ENCODE measurements at regions not wholly inside any gene's neighbourhood (a gene's known extent, or its start where the extent isn't known, plus 50 kb on each side); places are given as distances from the start of the nearest gene placed in this dataset.

DNA sequence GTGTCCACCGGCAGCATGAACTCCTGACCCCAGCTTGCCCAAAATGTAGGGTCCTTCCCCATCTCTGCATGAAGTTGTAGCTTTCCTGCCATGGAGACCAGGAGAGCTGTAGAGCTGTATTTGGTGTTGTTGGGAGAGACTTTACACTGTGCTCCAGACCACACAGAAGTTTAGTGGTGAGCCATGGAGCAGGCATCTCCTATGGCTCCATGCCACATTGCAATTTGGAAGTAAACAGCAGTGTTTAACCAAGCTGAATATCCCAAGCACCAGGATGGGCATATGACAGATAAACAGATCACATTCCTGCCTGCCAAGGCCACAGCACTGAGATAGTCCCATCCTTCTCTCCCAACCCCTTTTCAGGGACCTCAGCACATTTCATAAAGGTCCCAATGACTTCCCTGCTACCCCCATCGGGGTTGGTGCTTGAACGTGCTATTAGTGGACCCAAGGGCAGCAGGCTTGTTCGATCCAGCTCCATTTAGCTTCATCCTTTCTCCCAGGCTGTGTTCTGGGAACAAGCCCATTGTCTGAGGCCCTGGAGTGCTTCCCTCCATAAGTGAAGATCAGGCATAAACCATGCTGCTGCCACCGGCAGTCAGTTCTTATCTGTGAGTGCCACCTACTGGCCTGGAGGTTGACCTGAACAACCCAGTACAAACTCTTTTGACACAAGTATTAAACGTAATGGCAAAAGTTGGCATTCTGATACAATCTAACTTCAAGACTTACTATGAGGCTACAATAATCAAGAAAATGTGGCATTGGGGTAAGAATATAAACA, 172.3 kb upstream of the ATXN7L3B start:
- H3K9ac ChIP-seq (ENCODE audit: control insufficient read depth, extremely low read depth, insufficient read depth, low read length), result no peak overlapping the region
- H3K9me1 ChIP-seq (ENCODE audit: control insufficient read depth, extremely low read depth, insufficient read depth, low read length), result no peaks in the 10 kb centered on the region
- no peak overlapping the region for H3K27ac ChIP-seq (ENCODE audit: control insufficient read depth, insufficient read depth, low read length)
- no peak for DNase-seq (ENCODE audit: low read depth, low spot score)
- no peak for TF ChIP-seq EZH2 (IDR thresholded peaks at IDR 0.05; ENCODE audit: low read length)
- TF ChIP-seq, protein P1, sequence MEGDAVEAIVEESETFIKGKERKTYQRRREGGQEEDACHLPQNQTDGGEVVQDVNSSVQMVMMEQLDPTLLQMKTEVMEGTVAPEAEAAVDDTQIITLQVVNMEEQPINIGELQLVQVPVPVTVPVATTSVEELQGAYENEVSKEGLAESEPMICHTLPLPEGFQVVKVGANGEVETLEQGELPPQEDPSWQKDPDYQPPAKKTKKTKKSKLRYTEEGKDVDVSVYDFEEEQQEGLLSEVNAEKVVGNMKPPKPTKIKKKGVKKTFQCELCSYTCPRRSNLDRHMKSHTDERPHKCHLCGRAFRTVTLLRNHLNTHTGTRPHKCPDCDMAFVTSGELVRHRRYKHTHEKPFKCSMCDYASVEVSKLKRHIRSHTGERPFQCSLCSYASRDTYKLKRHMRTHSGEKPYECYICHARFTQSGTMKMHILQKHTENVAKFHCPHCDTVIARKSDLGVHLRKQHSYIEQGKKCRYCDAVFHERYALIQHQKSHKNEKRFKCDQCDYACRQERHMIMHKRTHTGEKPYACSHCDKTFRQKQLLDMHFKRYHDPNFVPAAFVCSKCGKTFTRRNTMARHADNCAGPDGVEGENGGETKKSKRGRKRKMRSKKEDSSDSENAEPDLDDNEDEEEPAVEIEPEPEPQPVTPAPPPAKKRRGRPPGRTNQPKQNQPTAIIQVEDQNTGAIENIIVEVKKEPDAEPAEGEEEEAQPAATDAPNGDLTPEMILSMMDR (optimal IDR thresholded peaks at IDR 0.05 in 1 of 3, IDR thresholded peaks at IDR 0.05 in 1 of 3, conservative IDR thresholded peaks at IDR 0.05 in 1 of 3; ENCODE audit: extremely low read depth in 1 of 3, insufficient read depth in 2 of 3, low read length in 3 of 3), result peak; percentile 64 to 81 (median 66)
- H3K27me3 ChIP-seq (ENCODE audit: control insufficient read depth, extremely low read depth, insufficient read depth, low read length), result no peaks in the 10 kb centered on the region
- H3K4me1 ChIP-seq (ENCODE audit: control insufficient read depth, extremely low read depth, insufficient read depth, low read length), result no peaks in the 10 kb centered on the region
- no peaks in the 10 kb centered on the region for H4K20me1 ChIP-seq (ENCODE audit: control insufficient read depth, extremely low read depth, insufficient read depth, low read length)
- H3K4me2 ChIP-seq (ENCODE audit: control insufficient read depth, extremely low read depth, insufficient read depth, low read depth, low read length), result no peak overlapping the region
- dilution Hi-C loops (cut with MboI; ENCODE audit: extremely low pct_ligation_motif_present, low sequenced_read_pairs), result no loop called here
- no peak overlapping the region for H2AFZ ChIP-seq (ENCODE audit: control insufficient read depth, low read length)
- no peaks in the 10 kb centered on the region for H3K79me2 ChIP-seq (ENCODE audit: control insufficient read depth, insufficient read depth, low read length)
- no peak overlapping the region for H3K4me3 ChIP-seq (ENCODE audit: control insufficient read depth in 2 of 3, extremely low read depth in 1 of 3, insufficient read depth in 2 of 3, low read depth in 1 of 3, low read length in 3 of 3)
- no peaks in the 10 kb centered on the region for H3K36me3 ChIP-seq (ENCODE audit: control insufficient read depth in 2 of 2, extremely low read depth in 1 of 2, insufficient read depth in 2 of 2, low read length in 2 of 2)
- no peaks in the 10 kb centered on the region for H3K9me3 ChIP-seq (ENCODE audit: control insufficient read depth, low read depth, low read length)
- FAIRE-seq, result peak; percentile 66

DNA sequence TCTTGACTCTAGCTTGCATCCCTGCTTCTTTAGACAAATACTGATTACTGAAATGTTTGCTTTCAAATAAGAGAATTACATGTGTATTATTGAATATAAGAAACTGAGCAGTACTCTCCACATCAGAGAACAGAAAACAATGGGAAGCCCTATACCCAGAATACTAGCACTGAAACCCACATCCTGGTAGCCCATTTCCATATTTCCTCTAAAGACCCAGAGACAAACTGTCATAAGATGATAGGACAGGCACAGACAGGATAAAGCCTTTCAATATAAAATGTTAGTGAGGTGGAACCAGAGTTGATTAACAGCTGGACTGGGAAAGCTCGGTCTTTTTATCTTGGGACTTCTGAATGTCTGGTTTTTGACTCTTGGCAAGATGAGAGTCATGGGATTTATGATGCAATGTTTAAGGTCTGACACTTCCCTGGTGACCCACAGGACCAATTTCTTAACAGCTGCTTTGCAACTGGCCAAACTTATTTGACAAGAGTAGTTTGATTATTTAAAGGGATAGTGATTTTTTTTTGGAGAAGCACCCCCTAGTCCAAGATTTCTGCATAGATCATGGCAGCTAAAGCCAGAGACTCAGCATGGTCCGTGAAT, 166.9 kb upstream of the ATXN7L3B start:
- dilution Hi-C loops (cut with MboI; ENCODE audit: extremely low pct_ligation_motif_present, low sequenced_read_pairs), result no loop called here
- FAIRE-seq (no peak), DNase-seq (ENCODE audit: low read depth, low spot score) (no peak)
- Histone ChIP-seq H3K9ac (ENCODE audit: control insufficient read depth, extremely low read depth, insufficient read depth, low read length) (no peak overlapping the region), H2AFZ (ENCODE audit: control insufficient read depth, low read length) (no peak overlapping the region), H3K27me3 (ENCODE audit: control insufficient read depth, extremely low read depth, insufficient read depth, low read length) (no peaks in the 10 kb centered on the region), H3K4me2 (ENCODE audit: control insufficient read depth, extremely low read depth, insufficient read depth, low read depth, low read length) (no peak overlapping the region), H3K79me2 (ENCODE audit: control insufficient read depth, insufficient read depth, low read length) (no peaks in the 10 kb centered on the region), H3K9me3 (ENCODE audit: control insufficient read depth, low read depth, low read length) (no peaks in the 10 kb centered on the region), H3K4me3 (ENCODE audit: control insufficient read depth in 2 of 3, extremely low read depth in 1 of 3, insufficient read depth in 2 of 3, low read depth in 1 of 3, low read length in 3 of 3) (no peak overlapping the region), H4K20me1 (ENCODE audit: control insufficient read depth, extremely low read depth, insufficient read depth, low read length) (no peaks in the 10 kb centered on the region), H3K36me3 (ENCODE audit: control insufficient read depth in 2 of 2, extremely low read depth in 1 of 2, insufficient read depth in 2 of 2, low read length in 2 of 2) (no peaks in the 10 kb centered on the region), H3K9me1 (ENCODE audit: control insufficient read depth, extremely low read depth, insufficient read depth, low read length) (no peaks in the 10 kb centered on the region), H3K4me1 (ENCODE audit: control insufficient read depth, extremely low read depth, insufficient read depth, low read length) (no peaks in the 10 kb centered on the region), H3K27ac (ENCODE audit: control insufficient read depth, insufficient read depth, low read length) (no peak overlapping the region)
- no peak for TF ChIP-seq EZH2 (IDR thresholded peaks at IDR 0.05; ENCODE audit: low read length)
- TF ChIP-seq, protein P1 (optimal IDR thresholded peaks at IDR 0.05 in 1 of 3, IDR thresholded peaks at IDR 0.05 in 1 of 3, conservative IDR thresholded peaks at IDR 0.05 in 1 of 3; ENCODE audit: extremely low read depth in 1 of 3, insufficient read depth in 2 of 3, low read length in 3 of 3), result no peak

Data from keratinocyte (primary cell).